Endothelial cell of umbilical vein (primary cell): ENCODE measurements at regions not wholly inside any gene's neighbourhood (a gene's known extent, or its start where the extent isn't known, plus 50 kb on each side); places are given as distances from the start of the nearest gene placed in this dataset.

ENCODE experiments used
- BruUV-seq: library from RNA; stranded (reverse); fragments of 400-500 nt; replicated peaks from 2 replicates; lab custom pipeline; 2021; lab: Mats Ljungman, UMichigan
- CTCF ChIA-PET: fragments of 300-600, 350-600 bp; sonication (Branson Sonifier 250); formaldehyde crosslinking; loops from one replicate; lab custom pipeline; 2021; ENCODE audit warnings: antibody characterized with exemption, inconsistent platforms; lab: Charles Lee
- POLR2A ChIA-PET: fragments of 300-600, 350-600 bp; sonication (Branson Sonifier 250); formaldehyde crosslinking; loops from one replicate; lab custom pipeline; 2021; ENCODE audit warnings: antibody characterized with exemption, inconsistent platforms; lab: Charles Lee
- DNase-seq: peaks from one replicate; pipeline ENCODE4 v3.0.0-alpha.2; 2011; ENCODE audit warnings: low read depth, low spot score
- FAIRE-seq: peaks from 2 replicates; lab custom pipeline; 2011; peaks lifted over from hg19 to GRCh38; lab: Jason Lieb, UNC
- H2AFZ ChIP-seq: 2 replicates; pipeline ENCODE4 v1.6.0; 2012; ENCODE audit warnings: low read depth, low read length, control low read depth, inconsistent platforms
- H3K27ac ChIP-seq: 2 replicates; pipeline ENCODE4 v1.5.1; 2011; ENCODE audit warnings: low read depth, mild to moderate bottlenecking, control low read depth, low read length, moderate library complexity; ENCODE audit not compliant: insufficient read depth
- H3K27me3 ChIP-seq, 2 experiments: 2 replicates each; pipeline versions ENCODE4 v1.6.0 to v1.6.1; 2011; ENCODE audit warnings: low read length in 2 of 2, mixed read lengths in 1 of 2; ENCODE audit not compliant: control insufficient read depth in 2 of 2, insufficient read depth in 2 of 2
- H3K36me3 ChIP-seq, 2 experiments: 2 replicates in 1 of 2; 3 replicates in 1 of 2; pipeline ENCODE4 v1.5.1; 2011; ENCODE audit warnings: low read length in 2 of 2, mild to moderate bottlenecking in 1 of 2, moderate library complexity in 1 of 2; ENCODE audit not compliant: control insufficient read depth in 2 of 2, insufficient read depth in 2 of 2; ENCODE audit errors: extremely low read depth in 1 of 2
- H3K4me1 ChIP-seq: 3 replicates; pipeline ENCODE4 v1.5.1; 2011; ENCODE audit warnings: mild to moderate bottlenecking, low read length; ENCODE audit not compliant: control insufficient read depth, insufficient read depth; ENCODE audit errors: extremely low read depth
- H3K4me2 ChIP-seq: 2 replicates; pipeline ENCODE4 v1.6.1; 2011; ENCODE audit warnings: low read length, control low read depth, mixed read lengths; ENCODE audit not compliant: insufficient read depth
- H3K4me3 ChIP-seq, 3 experiments: fragments of 200-600 bp in 1 of 3; sonication (generic), shearing (Covaris generic) in 1 of 3; replicated peaks in 1 of 3; 2 replicates each; pipeline ENCODE4 v1.5.1; 2011 to 2016; ENCODE audit warnings: control low read depth in 3 of 3, low read length in 3 of 3, mild to moderate bottlenecking in 2 of 3, inconsistent platforms in 1 of 3, low read depth in 1 of 3, moderate library complexity in 1 of 3; ENCODE audit not compliant: insufficient read depth in 1 of 3
- H3K79me2 ChIP-seq: 2 replicates; pipeline ENCODE4 v1.6.0; 2012; ENCODE audit warnings: low read length, inconsistent platforms; ENCODE audit not compliant: control insufficient read depth, insufficient read depth
- H3K9ac ChIP-seq: replicated peaks from 2 replicates; pipeline ENCODE3; 2011; ENCODE audit warnings: low read length, control low read depth; ENCODE audit not compliant: insufficient read depth; ENCODE audit errors: extremely low read depth
- H3K9me1 ChIP-seq: replicated peaks from 3 replicates; pipeline ENCODE4 v1.6.0; 2011; ENCODE audit warnings: mild to moderate bottlenecking, low read length; ENCODE audit not compliant: control insufficient read depth, insufficient read depth; ENCODE audit errors: extremely low read depth
- H3K9me3 ChIP-seq: replicated peaks from 2 replicates; pipeline ENCODE4 v1.5.1; 2012; ENCODE audit warnings: low read length, inconsistent platforms; ENCODE audit not compliant: control insufficient read depth, insufficient read depth
- H4K20me1 ChIP-seq: replicated peaks from 2 replicates; pipeline ENCODE3; 2011; ENCODE audit warnings: mild to moderate bottlenecking, low read length; ENCODE audit not compliant: control insufficient read depth, insufficient read depth; ENCODE audit errors: extremely low read depth
- CTCF ChIP-seq, 2 donors: IDR thresholded peaks; 1 replicate in 1 of 2; 2 replicates in 1 of 2; pipeline ENCODE4 v1.5.1; 2011; ENCODE audit warnings: low read length in 2 of 2, mild to moderate bottlenecking in 2 of 2, moderate library complexity in 2 of 2, control low read depth in 1 of 2, inconsistent platforms in 1 of 2, low read depth in 1 of 2; ENCODE audit not compliant: insufficient read depth in 1 of 2; ENCODE audit errors: extremely low read depth in 1 of 2
- EZH2 ChIP-seq: IDR thresholded peaks from 2 replicates; pipeline ENCODE4 v1.6.1; 2012; ENCODE audit warnings: borderline replicate concordance, low read depth, mild to moderate bottlenecking, moderate library complexity, low read length, inconsistent platforms; ENCODE audit not compliant: severe bottlenecking
- FOS ChIP-seq: IDR thresholded peaks from 2 replicates; pipeline ENCODE4 v1.6.1; 2011; ENCODE audit warnings: mild to moderate bottlenecking, low read length, moderate library complexity, borderline replicate concordance; ENCODE audit not compliant: insufficient read depth
- GATA2 ChIP-seq: IDR thresholded peaks from 2 replicates; pipeline ENCODE4 v1.7.0; 2011; ENCODE audit warnings: low read depth, mild to moderate bottlenecking, moderate library complexity, mixed read lengths, low read length; ENCODE audit not compliant: insufficient read length, insufficient read depth
- JUN ChIP-seq: IDR thresholded peaks from 2 replicates; pipeline ENCODE4 v1.6.1; 2011; ENCODE audit warnings: borderline replicate concordance, low read depth; ENCODE audit not compliant: insufficient read length, insufficient read depth
- MAX ChIP-seq: IDR thresholded peaks from 2 replicates; pipeline ENCODE4 v1.6.1; 2011; ENCODE audit not compliant: insufficient read depth, insufficient read length
- MYC ChIP-seq: IDR thresholded peaks from one replicate; pipeline ENCODE4 v1.6.1; 2011; ENCODE audit warnings: mild to moderate bottlenecking, low read depth, low read length
- POLR2A ChIP-seq: IDR thresholded peaks from 2 replicates; pipeline ENCODE4 v1.6.1; 2012; ENCODE audit warnings: low read depth, mild to moderate bottlenecking, control low read depth, low read length
- POLR2AphosphoS5 ChIP-seq: IDR thresholded peaks from 2 replicates; pipeline ENCODE4 v1.6.1; 2012; ENCODE audit warnings: low read depth, mild to moderate bottlenecking, control low read depth, low read length, moderate library complexity; ENCODE audit not compliant: insufficient read depth
- dilution Hi-C: fragments of 300-500 bp; cut with MboI; formaldehyde crosslinking; loops from one replicate; pipeline ENCODE4 v1.15.0; 2019; ENCODE audit warnings: low sequenced_read_pairs; ENCODE audit not compliant: extremely low pct_ligation_motif_present
- intact Hi-C: fragments of 100-400 bp; cut with micrococcal nuclease; formaldehyde crosslinking; loops from one replicate; pipeline ENCODE4 v1.10.0; 2022

GRCh38 chrY:11063486-11063885, 1535.8 kb downstream of the TSPY10 start:
- Histone ChIP-seq H3K4me1 (no peaks in the 10 kb centered on the region), H3K9me3 (no peaks in the 10 kb centered on the region), H2AFZ (no peak overlapping the region), H4K20me1 (no peaks in the 10 kb centered on the region), H3K27me3 (no peaks in the 10 kb centered on the region), H3K79me2 (no peaks in the 10 kb centered on the region), H3K4me2 (no peak overlapping the region), H3K4me3 (no peak overlapping the region), H3K27ac (no peak overlapping the region), H3K36me3 (no peaks in the 10 kb centered on the region), H3K9me1 (no peaks in the 10 kb centered on the region), H3K9ac (no peak overlapping the region)
- ChIA-PET CTCF (no interaction called here), POLR2A (no interaction called here)
- no peak for FAIRE-seq
- TF ChIP-seq MAX (no peak), JUN (no peak), POLR2AphosphoS5 (no peak), FOS (no peak), CTCF (IDR thresholded peaks at IDR 0.05; ENCODE audit: extremely low read depth in 1 of 2, insufficient read depth in 1 of 2, low read depth in 1 of 2, low read length in 2 of 2) (no peak), EZH2 (no peak), MYC (no peak), POLR2A (no peak), GATA2 (no peak)
- intact Hi-C loops: no loop called here
- dilution Hi-C loops: no loop called here
- DNase-seq: no peak
- BruUV-seq: no TSS peak
